ENCODE measurements at regions not wholly inside any gene's neighbourhood (a gene's known extent, or its start where the extent isn't known, plus 50 kb on each side); places are given as distances from the start of the nearest gene placed in this dataset.

DNA sequence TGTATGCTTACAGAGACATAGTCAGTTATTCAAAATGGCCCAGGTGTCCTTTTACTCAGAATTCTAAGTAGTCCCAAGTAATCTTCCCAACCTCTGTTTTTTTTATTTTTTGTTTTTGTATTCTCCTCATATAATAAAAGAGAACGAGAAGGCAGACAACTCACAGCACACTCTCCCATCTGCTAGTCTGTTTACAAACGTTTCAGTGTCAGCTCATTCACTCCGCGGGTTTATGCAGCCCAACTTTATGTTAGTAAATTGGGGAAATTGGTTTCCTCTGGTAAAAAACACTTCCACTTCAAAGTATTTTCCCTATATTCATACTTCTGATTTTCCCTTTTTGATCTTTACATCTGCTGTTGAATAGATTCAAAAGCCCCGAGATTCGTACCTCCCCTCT, 347.2 kb downstream of the EFNA5 start:
- TF ChIP-seq CTCF (IDR thresholded peaks at IDR 0.05; ENCODE audit: low read length) (no peak), EZH2 (IDR thresholded peaks at IDR 0.05; ENCODE audit: borderline replicate concordance, low read length) (no peak)

GRCh38 chr5:107322936-107323335, 347.8 kb downstream of the EFNA5 start:
- no peak overlapping the region for H3K9ac ChIP-seq (ENCODE audit: low read length)
- H3K27ac ChIP-seq (ENCODE audit: low read depth, low read length, poor library complexity, severe bottlenecking) = no peak overlapping the region
- H2AFZ ChIP-seq (ENCODE audit: low read length) = no peak overlapping the region
- no peaks in the 10 kb centered on the region for H3K79me2 ChIP-seq (ENCODE audit: insufficient read depth, low read length)
- H3K9me3 ChIP-seq (ENCODE audit: low read length) = no peaks in the 10 kb centered on the region
- no peak overlapping the region for H3K4me2 ChIP-seq (ENCODE audit: low read length)
- TF ChIP-seq EZH2 (IDR thresholded peaks at IDR 0.05; ENCODE audit: borderline replicate concordance, low read length) = no peak
- no peak for TF ChIP-seq CTCF (IDR thresholded peaks at IDR 0.05; ENCODE audit: low read length)
- H4K20me1 ChIP-seq (ENCODE audit: insufficient read depth, low read length) = no peaks in the 10 kb centered on the region
- H3K9me2 ChIP-seq (ENCODE audit: low read depth, low read length) = no peaks in the 10 kb centered on the region
- H3F3A ChIP-seq (ENCODE audit: insufficient read depth, low read length) = no peaks in the 10 kb centered on the region
- H3K27me3 ChIP-seq (ENCODE audit: insufficient read depth, low read length) = no peaks in the 10 kb centered on the region
- H3K36me3 ChIP-seq (ENCODE audit: insufficient read depth, low read length) = no peaks in the 10 kb centered on the region
- peaks cover 5% of the 10 kb centered on the region for H3K4me1 ChIP-seq (ENCODE audit: insufficient read depth, low read length, severe bottlenecking)
- H3K4me3 ChIP-seq (ENCODE audit: low read depth, low read length, poor library complexity, severe bottlenecking) = no peak overlapping the region

More for the DNA sequence above, 347.2 kb downstream of the EFNA5 start:
- H3K79me2 ChIP-seq (ENCODE audit: insufficient read depth, low read length) = no peaks in the 10 kb centered on the region
- H3K4me3 ChIP-seq (ENCODE audit: low read depth, low read length, poor library complexity, severe bottlenecking) = no peak overlapping the region
- H3K9ac ChIP-seq (ENCODE audit: low read length) = no peak overlapping the region
- H3K27me3 ChIP-seq (ENCODE audit: insufficient read depth, low read length) = no peaks in the 10 kb centered on the region
- no peak overlapping the region for H3K4me2 ChIP-seq (ENCODE audit: low read length)
- H3K27ac ChIP-seq (ENCODE audit: low read depth, low read length, poor library complexity, severe bottlenecking) = no peak overlapping the region
- no peaks in the 10 kb centered on the region for H3F3A ChIP-seq (ENCODE audit: insufficient read depth, low read length)
- H3K36me3 ChIP-seq (ENCODE audit: insufficient read depth, low read length) = no peaks in the 10 kb centered on the region
- H3K9me3 ChIP-seq (ENCODE audit: low read length) = no peaks in the 10 kb centered on the region
- H2AFZ ChIP-seq (ENCODE audit: low read length) = no peak overlapping the region
- no peaks in the 10 kb centered on the region for H4K20me1 ChIP-seq (ENCODE audit: insufficient read depth, low read length)
- H3K4me1 ChIP-seq (ENCODE audit: insufficient read depth, low read length, severe bottlenecking) = peaks cover 5% of the 10 kb centered on the region
- H3K9me2 ChIP-seq (ENCODE audit: low read depth, low read length) = no peaks in the 10 kb centered on the region

DNA sequence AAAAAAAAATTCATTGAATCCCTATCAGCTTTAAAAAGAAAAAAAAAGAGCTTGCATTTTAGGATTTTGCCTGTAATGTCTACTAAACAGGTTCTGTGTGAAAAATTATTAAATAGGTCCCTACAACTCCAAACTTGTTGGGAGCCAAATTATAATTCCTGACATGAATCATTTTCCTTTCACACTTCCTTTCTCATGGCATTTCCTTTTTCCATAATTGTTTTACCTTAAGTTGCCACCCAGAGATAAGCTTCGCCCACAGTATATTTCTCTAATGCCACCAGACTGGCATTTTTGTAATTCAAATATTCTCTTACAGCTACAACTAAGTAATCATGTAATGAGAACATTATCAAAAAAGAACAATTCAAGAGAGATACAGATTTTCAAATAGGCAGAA, 348.8 kb downstream of the EFNA5 start:
- H3K4me1 ChIP-seq (ENCODE audit: insufficient read depth, low read length, severe bottlenecking) = peaks cover 5% of the 10 kb centered on the region
- no peaks in the 10 kb centered on the region for H3K36me3 ChIP-seq (ENCODE audit: insufficient read depth, low read length)
- no peak overlapping the region for H2AFZ ChIP-seq (ENCODE audit: low read length)
- TF ChIP-seq EZH2 (IDR thresholded peaks at IDR 0.05; ENCODE audit: borderline replicate concordance, low read length) (no peak), CTCF (IDR thresholded peaks at IDR 0.05; ENCODE audit: low read length) (no peak)
- no peak overlapping the region for H3K9ac ChIP-seq (ENCODE audit: low read length)
- no peak overlapping the region for H3K4me2 ChIP-seq (ENCODE audit: low read length)
- H3K9me2 ChIP-seq (ENCODE audit: low read depth, low read length) = no peaks in the 10 kb centered on the region
- H3K9me3 ChIP-seq (ENCODE audit: low read length) = no peaks in the 10 kb centered on the region
- H4K20me1 ChIP-seq (ENCODE audit: insufficient read depth, low read length) = no peaks in the 10 kb centered on the region
- H3K4me3 ChIP-seq (ENCODE audit: low read depth, low read length, poor library complexity, severe bottlenecking) = no peak overlapping the region
- H3K79me2 ChIP-seq (ENCODE audit: insufficient read depth, low read length) = no peaks in the 10 kb centered on the region
- H3K27me3 ChIP-seq (ENCODE audit: insufficient read depth, low read length) = no peaks in the 10 kb centered on the region
- H3F3A ChIP-seq (ENCODE audit: insufficient read depth, low read length) = no peaks in the 10 kb centered on the region
- no peak overlapping the region for H3K27ac ChIP-seq (ENCODE audit: low read depth, low read length, poor library complexity, severe bottlenecking)
